ENCODE measurements at regions not wholly inside any gene's neighbourhood (a gene's known extent, or its start where the extent isn't known, plus 50 kb on each side); places are given as distances from the start of the nearest gene placed in this dataset.

DNA sequence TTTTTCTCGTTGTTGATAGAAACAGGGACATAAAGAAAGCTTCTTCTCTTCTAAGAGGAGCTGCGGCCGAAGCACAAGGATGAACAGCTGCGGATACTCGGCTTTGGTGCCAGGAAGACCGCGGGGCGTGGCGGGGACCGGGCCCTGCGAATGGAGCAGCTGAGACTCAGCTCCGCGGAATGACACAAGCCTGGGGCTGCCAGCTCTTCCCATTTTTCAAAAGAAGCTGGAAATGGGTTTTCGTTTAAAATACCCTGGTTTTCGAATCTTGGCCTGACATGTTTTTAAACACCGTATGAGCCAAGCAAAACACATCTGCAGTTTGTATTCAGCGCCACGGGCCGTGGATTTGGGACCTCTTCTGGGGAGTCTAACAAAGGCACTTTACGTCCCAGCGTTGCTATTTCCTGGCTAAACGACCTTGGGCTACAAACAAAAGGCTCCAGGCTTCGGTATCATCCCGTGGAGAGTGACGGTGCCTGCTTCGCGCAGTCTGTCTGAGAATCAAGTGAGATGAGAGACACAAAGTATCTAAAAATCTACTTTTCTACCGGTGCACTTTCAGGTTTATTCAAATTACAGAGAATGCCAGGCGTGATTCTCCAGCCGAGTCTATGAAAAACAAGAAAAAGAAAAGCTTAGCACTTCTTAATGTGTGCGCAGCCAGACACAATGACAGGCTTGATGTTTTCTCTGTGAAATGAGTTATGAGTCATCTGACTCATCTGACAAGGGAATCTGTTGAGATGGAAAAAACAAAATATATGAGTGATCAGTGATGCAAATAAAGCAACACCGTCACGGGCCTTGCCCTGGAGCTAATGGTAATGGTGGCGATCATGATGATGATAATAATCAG is 114.0 kb upstream of the TMEM132D start:
- no peak for DNase-seq

DNA sequence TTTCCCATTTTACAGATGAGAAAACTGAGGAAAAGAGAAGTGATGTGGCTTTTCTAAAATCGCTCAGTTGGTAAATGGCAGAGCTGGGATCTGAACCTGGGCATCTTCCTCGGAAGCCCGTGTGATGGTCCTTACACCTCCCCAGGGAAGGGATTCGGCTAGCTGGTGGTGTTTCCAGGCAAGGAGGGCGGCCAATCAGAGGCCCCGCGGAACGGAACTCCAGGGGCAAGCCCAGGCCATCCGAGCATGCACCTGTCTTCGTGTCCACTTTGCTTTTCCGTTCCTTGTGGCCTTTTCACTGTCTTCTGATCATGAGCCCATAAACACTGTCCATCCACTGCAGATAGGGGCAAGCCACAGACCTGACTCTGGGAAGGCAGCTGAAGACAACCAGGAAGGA is 114.8 kb upstream of the TMEM132D start:
- no peak for DNase-seq

DNA sequence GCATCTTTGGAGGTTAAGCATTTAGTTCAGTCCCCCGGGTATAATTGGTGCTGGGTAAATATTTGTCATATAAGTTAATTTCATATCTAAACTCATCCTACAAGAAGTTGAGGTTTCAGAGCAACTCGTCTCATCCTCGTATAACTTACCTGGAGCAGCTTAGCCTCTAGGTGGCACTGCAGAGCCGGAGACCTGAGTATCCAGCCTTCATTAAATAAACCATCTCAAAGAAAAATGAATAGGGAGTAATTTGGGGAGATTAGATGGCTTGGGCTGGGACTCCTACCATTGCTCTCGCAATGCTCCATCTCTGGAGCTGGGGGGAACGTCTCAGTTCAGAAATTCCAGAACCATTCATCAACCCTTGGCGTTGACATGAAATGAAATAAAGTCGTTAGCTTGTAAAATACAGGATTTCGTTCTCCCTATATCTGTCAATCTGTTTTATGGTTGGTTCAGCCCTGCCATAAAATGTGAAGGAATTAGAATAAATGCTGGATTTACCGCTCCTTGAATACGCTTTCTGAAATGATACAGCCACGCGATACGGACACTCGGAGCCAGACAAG is 122.9 kb upstream of the TMEM132D start:
- peak; percentile 63 for DNase-seq

DNA sequence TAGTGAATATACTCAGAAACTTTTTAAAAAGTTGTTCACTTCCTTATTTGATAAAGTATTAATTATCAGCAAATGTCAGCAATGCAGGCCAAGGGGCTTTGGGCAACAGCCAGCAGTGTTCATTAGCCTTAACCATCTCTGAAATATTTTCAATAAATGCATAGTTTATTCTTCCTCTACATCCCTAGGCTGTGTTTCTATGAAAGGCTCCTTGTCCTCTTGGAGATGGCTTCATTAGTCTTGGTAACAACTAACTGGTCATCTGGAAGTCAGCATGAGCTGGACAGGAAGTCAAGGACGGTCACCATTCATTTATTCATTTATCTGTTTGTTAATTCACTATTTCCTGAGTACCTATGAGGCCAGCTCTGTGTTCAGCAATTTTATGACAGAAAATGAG is 124.0 kb upstream of the TMEM132D start:
- no peak for DNase-seq

DNA sequence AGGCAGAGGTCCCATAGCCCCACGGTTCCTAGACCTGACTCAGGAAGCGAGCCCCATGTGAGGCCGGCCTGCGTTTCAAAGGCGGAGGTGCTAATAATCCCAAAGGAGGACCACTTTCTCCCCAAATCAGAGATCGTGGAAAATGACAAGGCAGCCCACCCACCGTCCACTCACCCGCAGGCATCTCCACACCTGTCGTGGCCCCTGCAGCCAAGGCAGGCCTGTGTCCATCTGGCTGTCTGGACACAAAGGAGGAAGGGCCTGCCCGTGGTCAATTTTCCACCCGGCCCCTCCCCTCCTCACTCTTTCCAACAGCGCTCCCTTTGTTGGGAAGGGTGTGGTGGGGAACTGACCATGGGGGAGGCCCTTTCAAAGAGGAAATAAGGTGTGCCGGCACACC is 125.3 kb upstream of the TMEM132D start:
- DNase-seq: no peak

DNA sequence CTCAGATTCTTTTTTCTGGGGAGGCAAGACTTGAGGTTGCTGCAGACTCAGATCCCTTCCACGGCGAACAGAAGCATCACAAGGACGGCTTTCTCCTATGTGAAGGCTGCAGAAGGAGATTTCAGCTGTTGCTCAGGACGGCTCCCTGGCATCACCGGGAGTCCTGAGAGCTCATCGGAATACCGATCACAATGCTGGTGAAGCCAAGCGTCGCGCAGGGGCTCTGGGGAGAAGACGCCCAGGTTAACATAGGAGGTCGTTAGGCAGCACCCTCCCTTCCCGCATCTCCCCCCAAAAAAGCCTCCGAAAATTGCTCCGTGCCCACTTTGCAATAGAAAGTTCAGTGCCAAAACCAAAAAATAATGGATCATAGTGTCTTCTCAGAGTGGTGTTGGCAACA is 127.2 kb upstream of the TMEM132D start:
- DNase-seq: no peak

DNA sequence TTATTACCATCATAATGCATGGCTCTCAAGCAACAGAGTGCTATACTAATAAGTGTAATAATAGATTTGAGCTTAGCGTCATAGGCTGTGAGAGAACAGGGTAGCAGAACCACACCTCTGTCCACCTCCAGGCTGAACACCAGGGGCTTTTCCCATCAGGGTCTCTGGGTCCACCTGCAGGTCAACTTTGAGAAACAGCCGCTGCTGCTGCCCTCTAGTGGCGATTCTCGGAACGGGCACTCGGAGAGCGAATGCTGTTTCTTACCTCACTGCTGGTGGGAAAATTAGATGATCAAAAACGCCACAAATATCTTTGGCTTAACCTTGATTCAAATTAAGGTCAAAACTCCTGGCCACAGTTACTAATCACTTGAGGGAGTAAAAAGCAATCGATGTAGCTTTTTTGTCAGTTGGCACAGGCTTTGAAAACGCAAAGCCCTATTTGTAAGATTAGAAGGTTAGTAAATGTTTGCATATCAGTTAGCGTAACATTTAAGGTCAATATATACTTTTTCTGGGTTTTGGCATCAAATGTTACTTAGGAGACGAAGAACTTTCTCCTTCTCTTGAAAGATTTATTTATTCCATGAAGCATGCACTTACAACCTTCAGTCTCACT is 127.9 kb upstream of the TMEM132D start:
- DNase-seq: peak; percentile 79

DNA sequence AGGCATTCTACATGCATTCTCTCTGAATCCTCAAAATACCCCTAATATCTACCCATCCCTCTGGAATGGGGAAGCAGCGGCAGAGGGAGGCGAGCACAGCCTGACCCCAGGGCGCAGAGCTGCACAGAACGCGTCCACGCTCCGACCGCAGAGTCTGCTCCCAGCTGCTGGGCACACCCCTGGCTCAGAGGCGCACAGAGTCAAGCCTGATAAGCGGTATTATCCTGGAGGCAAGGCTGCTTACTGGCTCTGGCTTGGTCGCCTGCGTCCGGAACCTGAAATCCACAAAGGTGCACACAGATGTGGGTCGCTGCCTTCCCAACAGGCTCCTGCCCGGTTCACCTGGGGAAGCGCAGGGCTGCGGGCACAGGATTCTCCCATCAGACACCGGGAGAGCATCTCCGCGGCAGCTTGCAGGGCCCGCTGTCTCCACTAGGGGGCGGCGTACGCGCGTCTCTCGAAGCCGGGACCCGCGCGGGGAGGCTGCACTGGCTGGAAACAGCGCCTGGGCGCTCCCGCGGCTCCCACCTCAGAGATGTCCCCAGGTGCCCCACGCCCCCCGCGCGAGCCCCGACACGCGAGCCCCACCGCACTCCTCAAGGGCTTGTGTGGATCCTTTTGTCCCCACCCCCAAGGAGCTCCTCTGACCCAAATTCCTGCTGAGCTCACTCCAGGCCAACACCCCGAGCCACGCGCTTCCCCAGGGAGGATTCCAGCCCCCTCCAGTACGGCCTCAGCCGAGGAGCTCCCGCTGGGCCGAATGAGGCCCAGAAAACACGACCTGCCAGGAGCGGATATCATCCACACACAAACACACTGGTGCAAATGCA is 120.1 kb upstream of the FZD10 start:
- peak; percentile 80 for DNase-seq

DNA sequence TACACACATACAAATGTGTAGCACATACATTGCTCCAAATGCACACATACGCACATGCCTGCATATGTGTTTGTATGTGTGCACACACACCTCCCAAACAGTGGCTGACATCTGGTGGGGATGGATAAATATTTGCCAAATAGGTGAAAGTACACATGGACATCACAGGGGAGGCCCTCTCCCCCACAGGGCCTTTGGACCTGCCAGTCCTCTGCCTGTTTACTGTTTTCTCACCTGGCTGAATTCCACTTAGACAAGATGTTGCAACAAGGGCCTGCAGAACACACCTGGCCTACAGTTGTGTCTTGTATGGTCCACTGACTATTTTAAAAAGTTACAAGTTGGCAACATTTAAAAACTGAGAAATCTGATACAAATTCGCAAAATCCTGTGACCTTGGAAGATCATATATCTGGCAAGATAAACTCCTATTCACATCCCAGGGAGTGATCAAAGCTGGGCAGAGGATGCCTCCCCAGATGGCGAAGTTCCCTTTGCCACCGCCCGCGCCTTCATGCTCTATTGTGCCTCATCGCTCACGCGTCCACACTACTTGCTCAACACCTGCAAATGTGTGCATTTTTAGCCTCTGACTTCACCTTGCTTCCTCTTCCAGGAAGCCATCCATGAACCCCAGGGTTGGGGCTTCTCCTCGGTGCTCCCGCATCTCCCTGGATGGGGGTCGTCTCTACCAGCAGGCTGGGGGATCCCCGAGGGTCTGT is 118.4 kb upstream of the FZD10 start:
- DNase-seq: no peak

DNA sequence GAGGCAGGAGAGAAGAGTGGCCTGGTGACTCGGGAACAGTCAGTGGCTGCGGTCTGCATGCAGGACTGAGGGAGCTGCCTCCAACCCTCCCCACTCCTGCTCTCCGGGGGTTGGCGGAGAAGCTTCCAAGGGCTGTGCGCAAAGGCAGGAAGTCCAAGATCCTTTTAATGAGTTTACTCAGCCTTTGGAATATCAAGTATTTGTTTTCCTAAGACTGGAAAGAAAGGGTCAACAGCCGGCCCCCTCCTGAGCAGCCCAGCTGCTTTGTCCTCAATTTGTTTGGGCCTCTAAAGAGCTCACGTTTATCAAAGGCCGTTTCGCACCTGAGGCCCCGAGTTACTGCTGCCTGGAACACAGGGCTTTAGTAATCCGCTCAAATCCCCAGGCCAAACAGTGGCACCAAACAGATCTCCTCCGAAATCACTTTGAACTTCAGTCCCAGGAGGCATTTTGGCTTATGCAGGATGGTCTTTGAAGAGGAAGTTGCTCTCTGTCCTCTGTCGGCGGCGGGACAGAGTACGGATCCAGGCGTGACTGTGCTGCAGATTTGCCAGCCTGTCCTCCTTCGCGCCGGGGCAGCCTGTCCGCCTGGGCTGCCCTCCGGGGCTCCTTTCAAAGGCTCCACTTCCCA is 117.2 kb upstream of the FZD10 start:
- DNase-seq: no peak

DNA sequence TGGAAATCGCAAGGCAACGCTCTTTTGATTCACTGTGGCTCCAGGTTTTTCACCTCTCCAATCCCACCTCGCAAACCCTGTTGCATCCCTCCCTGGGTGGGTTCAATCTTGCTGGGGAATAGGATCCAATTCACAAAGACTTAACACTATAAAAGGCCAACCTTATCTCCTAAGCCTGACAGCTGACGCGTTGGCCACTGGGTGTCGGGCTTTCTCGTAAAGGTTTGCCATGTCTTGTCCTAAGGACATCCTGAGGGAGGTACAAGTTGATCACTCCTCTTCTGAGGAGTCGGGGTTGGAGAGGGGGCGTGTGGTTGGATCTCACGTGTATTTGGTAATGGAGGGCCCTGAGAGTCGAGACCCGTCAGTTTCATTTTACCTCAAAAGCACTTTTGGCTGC is 112.6 kb upstream of the FZD10 start:
- DNase-seq: no peak

DNA sequence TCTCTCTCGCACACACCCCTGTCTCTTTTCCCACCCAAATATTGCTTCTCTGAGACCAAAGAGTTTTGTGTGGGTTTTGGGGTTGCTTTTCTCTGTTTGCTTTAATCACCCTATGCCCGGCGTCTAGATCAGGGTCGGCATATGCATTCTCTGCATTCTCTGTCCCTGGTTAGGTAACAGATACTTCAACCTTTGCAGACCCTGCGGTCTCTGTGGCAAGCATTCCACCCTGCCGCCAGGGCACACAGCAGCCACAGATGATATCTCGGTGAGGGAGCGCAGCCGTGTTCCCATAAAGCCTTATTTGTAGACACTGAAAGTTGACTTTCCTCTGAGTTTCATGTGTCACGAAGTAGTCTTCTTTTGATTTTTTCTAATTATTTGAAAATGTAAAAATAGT is 110.4 kb upstream of the FZD10 start:
- no peak for DNase-seq

DNA sequence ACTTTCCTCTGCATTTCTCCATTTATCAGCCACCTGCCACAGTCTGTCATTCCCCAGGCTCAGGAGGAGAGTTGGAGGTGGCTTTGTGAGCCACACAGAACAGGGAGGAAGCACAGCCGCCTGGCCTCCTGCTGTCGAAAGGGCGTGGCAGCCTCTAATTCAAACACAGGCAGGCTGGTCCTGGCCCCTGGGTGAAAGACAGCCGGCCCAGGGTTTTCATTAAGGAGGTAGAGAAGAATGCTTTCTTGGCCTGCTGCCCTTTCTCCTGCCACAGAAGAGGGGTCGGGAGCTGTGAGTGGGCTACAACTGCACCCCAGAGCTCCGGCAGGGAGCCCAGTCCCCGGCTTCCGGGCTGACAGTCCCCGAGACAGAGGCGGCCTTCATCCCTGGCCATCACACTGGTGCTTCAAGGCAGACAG is 108.6 kb upstream of the FZD10 start:
- no peak for DNase-seq

DNA sequence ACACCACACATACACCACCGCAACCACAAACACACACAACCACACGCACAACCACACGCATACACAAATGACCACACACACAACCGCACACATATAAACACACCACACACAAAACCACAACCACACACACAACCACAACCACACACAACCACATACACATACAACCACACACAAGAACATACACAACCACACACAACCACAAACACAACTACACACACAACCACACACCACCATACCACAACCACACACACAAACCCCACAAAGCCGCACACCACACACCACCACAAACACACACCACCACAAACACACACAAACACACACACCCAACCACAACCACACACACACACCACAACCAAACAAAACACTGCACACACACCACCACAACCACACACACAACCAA is 107.5 kb upstream of the FZD10 start:
- no peak for DNase-seq

DNA sequence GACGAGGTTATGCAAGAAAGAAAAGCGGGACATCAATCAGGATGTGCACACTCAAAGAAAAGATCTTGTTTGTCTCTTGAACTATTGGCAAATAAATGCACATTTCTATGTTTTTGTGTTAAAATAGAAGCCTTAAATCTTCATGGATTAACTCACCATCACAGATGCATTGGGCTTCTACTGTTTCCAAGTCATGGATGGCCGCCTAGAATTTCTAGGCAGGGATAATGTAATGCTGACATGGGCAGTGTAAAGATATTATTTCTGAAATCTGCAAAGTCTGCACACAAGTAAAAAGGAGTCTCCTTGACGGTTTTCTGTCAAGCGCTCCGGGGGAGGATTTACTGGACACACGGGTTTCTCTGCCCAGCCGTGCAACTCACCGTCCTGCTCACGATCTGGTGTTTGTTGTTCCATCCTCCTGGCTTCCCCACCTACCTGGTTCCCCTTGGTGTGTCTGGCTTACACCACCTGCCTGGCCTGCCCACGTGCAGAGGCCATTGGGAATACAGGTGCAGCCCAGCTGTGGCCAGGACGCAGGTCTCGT is 103.3 kb upstream of the FZD10 start:
- no peak for DNase-seq

DNA sequence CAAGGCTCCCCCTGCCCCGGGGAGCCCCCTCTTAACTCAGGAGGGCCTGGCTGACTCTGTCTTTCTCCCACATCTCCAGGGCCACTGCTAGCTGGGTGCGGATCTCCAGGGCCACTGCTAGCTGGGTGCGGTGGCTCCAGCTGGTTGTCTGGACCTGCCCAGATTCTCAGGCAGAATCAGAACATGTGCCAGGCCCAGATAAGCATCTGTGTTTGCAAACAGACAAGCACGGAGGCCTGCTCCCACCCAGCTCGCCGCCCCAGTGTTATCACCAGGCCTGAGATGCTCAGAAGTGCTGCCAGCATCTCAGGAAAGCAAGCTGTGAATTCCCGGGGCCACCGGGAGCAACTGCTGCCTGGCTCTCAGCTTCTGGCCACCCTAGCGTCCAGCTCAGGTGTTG is 98.4 kb upstream of the FZD10 start:
- DNase-seq: no peak

DNA sequence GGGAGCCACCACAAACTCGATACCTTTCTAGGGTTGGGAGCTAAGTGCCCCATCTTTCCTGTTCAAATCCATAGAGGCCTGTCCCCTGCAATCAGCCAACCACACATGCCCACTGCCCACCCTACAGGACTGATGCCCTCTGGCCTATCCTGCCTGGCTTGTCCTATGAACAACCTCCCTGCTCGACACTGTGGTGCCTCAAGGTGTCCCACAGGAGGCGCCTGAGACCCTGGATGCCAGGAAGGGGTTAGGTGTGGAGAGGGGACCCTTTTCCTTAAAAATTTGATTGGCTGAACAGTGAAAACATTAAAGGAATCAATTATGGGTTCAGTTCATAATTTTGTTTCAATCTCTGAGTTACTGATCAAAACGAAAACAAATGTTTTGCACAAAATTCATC is 97.3 kb upstream of the FZD10 start:
- DNase-seq: no peak

DNA sequence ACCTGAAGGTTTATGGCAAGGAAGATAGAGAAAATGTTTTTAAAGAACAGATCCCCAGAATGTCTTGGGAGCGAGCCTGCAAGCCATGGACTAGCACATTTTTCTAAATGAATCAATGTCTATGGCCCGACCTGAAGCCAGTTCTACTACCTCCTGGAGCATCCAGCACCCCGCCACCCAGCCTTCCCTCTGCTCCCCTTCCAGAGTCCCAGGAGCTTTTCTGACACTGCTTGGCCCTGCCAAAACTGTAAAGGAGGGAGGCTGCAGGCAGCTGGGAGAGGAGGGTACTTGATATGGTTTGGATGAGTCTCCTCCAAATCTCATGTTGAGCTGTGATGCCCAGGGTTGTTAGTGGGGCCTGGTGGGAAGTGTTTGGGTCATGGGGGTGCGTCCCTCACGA is 95.5 kb upstream of the FZD10 start:
- DNase-seq: no peak

DNA sequence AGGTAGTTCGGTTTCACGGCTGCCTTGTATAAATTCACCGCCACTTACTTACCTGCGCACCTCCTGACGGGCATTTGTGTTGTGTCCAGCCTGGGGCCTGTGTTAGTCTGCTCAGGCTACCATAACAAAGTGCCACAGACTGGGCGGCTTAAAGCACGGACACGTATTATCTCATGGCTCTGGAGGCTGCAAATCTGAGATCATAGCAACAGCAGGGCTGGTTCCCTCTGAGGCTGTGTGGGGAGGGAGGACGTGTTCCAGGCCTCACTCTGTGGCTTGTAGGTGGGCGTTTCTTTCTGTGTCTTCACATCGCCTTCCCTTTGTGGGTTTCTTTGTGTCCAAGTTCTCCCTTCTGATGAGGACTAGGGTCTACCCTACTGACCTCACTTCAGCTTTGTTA is 93.5 kb upstream of the FZD10 start:
- DNase-seq: no peak

DNA sequence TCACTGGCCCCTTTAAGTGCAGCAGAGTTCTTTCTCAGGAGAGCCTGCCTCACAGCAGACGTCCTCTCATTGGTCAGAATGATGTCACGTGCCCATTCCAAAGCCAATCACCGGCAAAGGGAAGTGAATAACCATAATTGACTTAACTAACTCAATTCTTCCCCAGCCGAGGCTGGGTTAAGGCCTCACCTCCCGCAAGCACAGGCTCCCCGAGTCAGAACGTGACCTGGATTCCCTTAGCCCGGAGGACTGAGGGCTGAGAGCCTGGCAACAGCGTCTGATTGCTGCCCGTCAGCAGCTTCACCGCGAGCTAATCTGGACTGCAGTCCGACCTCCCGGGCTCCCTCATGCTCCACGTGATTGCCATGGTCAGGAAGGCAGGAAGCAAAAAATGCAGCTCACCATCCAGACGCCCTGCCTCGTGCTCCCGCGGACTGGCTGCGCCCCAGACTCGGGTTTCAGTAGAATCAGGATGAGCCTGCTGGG is 92.1 kb upstream of the FZD10 start:
- DNase-seq: no peak

DNA sequence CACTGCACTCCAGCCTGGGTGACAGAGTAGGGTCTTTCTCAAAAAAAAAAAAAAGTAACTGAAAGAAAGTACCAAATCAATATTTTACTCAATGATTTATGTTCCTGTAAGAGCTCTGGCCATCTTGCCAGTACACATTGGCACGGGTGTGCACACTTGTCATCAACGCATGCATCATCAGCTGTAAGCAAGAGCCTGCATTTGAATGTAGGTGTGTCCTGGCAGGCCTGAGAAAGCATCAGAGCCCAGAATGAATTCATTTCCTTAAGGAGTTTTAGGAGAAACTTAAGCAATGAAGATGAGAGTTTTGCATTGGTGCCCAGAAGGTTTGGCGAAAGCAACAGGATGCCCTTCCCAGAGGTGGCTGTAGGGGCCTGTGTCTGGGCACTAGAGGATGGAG is 88.5 kb upstream of the FZD10 start:
- no peak for DNase-seq

Data from activated CD4-positive, alpha-beta T cell treated with anti-CD3 and anti-CD28 coated beads for 48 hours (primary cell).